ENCODE measurements at regions not wholly inside any gene's neighbourhood (a gene's known extent, or its start where the extent isn't known, plus 50 kb on each side); places are given as distances from the start of the nearest gene placed in this dataset.

DNA sequence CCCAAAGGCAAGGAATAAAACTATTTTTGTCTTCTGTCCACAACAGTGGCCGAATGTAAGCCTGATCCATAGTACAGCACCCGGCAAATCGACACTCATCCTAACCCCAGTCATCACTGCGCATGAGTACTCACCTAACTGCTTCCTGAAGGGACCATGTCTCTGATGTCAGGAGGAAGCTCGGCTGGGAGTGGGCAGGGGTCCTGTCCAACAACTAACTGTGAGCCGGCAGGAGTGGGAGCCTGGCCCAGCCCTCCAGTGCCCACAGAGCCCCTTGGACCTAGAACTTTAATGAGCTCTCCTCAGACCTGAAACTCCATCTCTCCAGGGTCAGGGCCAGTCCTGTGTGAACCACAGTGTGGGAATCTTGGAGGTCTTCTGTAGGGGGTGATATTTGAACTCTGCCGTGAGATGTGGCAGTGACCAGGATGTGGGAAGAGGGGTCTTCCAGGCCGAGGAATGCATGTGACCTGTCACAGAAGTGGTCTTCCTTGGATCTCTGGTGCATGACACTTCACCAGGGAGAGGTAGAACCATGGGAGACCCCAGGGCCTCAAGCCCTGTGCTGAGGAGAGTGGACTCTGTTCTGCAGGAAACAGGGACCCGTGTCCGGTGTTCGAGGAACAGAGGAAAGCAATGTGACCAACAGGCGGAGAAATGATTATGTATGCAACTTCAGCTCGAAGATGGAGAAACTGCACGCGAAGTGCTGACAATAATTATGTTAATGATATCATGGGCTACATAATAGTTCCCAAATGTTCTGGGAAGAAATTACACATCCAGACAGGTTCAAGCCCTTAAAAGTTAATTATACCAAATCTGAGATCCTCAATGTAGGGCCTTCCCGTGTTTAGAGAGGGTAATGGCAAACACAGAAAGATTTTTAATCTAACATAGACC, 240.1 kb upstream of the HDAC4 start:
- DNase-seq: no peak

DNA sequence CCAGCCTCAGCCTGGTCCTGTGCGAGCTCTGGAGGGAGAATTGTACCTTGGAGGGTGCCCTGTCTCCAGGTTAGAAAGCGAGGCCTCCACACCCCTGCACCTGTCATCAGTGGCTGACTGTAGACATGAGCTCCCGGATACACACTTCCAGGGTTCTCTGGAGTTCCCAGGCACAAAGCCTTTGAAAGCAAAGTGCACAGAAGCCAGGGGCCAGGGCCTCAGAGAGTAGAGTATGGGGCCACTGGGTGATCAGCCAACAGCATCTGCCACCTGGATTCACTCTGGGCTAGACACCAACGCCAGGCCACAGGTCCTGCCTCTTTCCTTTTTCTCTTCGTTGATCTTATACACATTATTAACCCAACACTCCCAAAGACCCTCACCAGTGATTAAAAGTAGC, 239.4 kb upstream of the HDAC4 start:
- no peak for DNase-seq

DNA sequence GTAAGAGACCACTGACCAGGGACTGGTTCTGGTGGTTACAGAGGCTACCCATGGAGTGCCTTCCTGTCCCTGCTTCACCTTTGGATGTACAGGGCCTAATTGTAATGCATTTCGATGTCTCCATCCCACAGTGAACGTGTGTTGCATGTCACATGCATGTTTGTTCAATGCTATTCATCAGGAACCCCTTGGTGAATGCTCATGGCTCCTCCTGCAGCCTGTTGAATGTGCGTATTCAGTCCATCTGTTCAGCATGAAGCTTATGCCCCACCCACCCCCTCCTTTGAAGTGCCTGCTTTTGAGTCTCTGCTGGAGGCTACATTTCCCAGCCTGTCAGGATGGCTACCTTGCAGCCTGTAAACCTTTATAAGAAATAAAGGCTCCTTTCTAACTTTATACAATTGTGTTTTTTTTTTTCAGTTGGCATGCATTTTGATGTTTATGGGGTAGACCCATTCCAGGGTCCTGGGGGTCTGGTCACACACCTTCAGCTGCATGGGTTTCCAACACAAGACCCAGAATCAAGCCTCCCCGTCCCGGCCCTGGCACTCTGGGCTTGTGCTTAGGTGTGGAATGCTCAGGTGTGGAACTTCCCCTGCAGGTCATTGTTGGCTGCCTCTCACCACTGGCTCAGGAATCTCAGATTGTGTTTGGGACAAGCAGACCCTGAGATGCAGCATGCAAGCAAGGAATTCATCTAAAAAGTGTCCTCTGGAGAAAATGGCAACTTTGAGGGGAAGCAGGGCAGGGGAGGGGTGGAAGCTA, 238.8 kb upstream of the HDAC4 start:
- no peak for DNase-seq

DNA sequence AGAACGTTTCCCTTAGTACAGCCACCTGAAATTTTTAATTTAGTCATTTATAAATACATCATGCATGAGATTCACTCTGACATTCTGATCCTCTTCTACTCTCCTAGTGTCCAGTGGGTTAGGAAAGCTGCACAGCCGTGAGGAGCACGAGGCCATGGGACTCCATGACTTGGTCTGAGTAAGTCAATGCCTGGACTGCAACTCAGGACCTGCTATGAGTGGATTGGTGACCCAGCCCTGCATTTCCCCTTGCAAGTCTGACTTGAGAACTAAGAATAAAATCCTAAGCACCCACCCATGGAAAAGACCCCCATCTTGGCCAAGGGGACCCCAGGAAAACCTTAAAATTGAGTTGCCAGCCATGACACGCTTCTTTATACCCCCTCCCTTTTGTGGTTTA, 237.6 kb upstream of the HDAC4 start:
- no peak for DNase-seq

DNA sequence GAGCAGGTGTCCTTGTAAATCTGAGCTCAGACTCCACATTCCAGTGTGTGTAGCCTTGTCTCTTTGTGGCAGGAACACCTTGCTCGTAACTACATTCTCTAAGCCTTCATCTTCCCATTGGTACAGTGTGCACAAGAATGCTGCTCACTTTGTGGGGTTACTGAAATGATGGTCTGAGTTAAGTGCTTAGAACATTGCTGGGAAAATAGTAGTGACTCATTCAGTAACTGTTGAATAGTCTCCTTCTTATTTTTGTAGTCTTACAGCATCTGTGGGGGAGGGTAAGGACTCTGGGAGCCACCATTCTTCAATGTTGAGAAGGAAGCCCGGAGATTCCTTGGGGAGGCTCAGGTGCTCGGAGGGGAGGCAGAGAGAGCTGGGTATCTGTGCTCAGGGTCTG, 236.0 kb upstream of the HDAC4 start:
- no peak for DNase-seq

DNA sequence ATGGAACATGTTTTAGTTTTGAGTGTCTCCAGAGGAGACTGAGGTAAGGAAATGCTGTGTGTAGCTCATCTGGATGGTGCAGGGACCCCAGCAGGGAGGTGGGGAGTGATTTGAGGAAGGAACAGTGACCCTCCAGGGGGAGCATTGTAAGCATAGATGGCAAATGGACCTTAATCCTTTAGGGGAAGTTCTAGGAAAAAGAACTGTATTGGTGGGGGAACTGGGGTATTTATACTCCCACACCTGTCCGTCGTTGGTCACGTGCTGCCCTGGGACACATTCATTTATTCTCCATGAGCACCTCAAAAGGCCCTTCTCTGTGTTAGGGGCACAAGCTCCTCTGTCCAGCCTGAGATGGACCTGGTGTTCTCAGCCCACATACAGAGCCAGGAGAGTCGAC, 233.9 kb upstream of the HDAC4 start:
- no peak for DNase-seq

DNA sequence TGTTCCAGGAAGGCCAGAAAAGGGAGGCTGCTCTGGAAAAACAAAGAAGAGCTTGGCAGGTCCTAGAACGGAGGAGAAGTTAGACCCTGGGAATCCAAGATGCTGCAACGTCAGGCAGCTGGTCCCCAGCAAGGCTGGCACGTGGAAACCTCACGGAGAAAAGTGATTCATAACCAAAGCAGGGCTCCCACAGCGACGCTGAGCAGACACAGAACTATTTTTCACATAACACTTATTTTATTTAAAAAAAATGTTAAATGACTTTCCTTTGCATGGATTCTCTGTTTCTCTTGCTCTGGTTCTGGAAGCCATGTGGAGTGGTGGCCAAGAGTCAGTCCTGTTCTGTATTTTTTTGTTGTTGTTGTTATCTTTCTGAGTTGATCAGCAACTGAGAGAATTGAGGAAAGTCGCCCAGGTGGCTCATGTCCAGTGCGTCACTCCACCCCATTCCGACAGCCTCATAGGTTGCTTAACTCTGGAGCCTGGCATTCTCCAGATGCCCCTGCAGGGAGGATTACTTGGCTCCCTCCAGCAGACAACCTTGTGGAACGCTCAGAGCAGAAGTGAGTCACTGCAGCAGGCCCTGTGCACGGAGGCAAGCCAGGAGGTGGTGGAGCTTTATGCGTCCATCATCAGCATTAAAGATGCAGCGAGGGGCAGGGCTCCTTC, 229.9 kb upstream of the HDAC4 start:
- DNase-seq: no peak

DNA sequence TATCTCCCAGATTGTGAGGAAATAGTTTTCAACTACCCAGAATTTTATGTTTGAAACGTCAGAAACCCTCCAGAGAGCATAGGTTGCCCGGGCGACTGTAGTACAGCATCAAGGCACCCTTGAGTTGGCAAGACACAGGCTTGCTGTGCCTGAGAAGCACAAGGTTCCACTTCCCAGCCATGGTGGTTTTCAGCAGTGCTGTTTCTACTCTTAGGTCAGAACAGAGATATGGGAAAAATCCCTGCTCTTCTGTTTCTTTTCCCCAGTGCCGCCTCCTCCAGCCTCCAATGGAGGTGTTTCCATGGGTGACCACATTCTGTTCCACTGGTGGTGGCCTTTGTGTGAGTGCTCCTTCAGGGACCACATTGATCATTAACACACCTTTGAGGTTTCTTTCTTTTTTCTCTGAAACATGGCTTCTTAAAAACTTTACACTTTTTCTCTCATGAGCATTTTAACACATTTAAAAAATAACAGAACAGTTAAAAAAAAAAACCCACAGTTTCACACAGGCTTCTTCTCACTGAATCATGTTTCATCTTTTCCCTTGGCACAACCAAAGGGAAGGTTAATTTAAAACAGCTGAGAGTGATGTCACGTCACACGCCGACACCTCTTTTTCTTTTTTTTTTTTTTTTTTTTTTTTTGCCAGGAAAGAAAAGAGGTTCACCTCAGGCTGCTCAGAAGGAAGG, 229.3 kb upstream of the HDAC4 start:
- DNase-seq: no peak

DNA sequence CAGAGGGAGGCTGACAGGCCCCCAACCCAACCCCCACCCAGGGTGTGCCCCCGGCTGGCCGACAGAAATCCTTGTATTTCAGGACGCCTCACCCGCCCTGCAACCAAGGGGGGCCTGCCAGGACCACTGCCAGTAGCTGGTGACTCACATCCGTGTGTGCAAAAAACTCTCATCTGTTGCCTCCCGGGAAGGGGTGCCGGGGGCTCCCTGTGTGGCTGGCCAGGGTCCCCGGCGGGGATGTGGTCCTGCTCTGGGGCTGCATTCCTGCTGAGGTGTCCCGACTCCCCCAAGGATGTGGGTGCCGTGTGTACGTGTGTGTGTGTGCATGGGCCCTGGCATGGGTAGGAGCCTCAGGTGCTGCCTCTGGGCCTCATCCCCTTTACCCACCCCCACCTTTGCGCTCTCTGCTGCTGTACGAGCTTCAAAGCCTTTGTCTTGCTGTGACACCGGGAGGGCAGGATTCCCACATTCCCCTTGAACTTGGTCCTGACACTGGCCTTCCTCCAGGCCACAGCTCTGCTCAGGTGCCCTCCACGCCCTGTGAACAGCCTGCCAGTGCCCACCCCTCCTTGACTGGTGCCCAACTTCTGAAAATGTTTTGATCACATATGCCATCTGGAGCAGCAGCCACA, 226.3 kb upstream of the HDAC4 start:
- no peak for DNase-seq

DNA sequence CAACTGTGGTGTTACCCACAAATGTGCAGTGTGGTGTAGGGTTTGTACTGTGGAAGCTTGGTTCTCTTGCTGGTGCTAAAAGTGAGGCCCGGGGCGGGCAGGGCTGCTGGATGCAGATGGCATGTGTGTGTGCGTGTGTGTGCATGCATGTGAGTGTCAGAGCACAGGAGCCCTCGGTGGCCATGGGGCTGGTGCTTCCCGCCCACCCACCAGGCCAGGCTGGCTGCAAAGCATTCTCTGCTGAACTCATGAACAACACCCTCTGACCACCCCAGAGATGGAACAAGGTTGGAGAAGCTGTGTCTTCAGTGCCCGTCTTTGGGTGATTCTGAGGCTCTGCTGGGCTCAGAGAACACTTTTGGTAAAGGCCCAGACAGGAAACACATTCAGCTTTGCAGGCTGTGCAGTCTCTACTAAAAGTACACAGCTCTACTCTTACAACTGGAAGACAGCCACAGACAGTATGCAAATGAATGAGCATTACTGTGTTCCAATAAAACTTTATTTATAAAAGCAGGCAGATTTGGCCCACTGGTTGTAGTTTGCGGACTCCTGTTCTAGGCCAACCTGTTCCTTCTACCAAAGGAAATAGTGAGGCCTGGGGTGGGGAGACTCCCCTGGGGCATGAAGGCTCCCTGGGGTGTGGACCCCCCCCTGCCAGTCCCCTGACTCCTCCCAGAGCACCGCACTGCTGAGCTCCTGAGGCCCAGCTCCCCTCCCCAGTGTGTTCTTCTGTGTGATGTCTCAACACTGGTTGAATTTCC, 225.3 kb upstream of the HDAC4 start:
- no peak for DNase-seq

DNA sequence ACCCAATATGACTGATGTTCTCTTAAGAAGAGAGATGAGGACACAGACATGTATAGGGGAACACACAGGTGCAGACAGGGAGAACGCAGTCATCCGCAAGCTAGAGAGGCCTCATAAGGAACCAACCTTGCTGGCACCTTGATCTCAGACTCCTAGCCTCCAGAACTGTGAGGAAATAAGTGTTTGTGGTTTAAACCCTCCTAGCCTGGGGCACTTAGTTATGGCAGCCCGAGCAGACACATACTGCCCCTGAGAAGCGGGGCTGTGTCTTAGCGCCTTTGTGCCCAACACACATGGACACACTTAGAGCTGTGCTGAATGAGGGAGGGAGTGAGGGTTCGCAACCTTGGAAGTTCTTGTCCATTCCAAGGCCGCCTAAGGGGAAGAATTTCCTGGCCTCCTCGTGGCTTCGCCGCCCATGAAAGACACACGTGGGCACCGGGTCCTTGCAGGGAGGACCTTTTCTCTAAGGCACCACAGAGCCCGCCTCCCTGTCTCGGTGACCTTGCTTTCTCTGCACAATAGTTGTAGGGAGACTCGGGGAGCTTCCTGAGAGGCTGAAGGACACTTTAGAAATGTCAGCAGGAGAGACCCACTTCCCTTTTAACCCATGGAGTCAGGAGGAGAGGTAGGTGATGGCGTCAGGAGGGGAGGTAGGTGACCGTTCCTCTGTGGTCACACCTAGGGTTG, 224.5 kb upstream of the HDAC4 start:
- no peak for DNase-seq

DNA sequence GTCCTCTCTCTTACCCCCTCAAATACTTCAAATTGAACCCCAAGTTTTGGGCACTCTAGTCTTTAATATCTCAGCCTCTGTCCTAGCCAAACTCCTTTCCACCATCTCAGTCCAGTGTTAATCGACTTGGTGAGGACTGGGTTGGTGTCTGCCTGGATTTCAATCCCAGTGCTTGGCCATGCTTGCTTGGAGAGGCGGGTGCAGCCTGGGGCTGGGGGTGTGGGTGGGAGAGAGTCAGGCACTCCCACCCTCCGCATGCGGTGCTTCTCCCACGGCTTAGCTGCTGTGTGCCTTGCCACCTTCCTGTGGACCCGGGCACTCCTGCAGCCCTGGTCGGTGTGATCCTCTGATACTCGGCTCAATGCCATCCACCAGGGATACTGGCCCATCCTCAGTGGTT, 220.8 kb upstream of the HDAC4 start:
- DNase-seq: no peak

DNA sequence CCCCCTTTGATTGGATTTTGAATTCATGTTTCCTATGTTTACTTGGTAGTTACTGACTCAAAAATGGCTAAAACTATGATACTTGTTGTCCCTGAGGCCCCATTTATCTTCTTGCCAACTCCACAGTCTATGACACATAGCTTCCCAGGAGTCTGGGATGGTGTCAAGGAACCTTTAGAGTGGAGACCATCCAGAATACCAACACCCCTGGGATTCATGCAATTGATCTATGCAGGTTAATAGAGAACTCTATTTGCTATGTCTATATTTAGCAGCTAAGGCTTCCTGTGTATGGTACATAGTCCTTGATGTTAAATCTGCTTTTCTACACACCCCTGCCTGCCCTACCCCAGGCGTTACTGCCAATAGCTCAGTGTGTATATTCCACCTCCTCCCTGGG, 218.5 kb upstream of the HDAC4 start:
- DNase-seq: no peak

DNA sequence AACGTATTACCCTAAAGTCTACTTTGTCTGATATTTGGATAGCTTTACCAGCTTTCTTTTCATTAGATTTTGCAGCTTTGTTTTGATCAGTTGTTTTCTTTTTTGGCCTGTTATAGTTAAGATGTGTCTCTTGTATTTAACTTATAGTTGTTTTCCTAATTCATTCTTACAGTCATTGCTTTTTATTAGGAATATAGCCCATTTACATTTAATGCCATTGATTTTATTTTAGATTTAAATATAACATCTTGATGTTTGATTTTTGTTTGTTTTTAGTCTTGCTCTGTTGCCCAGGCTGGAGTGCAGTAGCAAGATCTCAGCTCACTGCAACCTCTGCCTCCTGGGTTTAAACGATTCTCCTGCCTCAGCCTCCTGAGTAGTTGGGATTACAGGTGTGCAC, 215.9 kb upstream of the HDAC4 start:
- DNase-seq: no peak

DNA sequence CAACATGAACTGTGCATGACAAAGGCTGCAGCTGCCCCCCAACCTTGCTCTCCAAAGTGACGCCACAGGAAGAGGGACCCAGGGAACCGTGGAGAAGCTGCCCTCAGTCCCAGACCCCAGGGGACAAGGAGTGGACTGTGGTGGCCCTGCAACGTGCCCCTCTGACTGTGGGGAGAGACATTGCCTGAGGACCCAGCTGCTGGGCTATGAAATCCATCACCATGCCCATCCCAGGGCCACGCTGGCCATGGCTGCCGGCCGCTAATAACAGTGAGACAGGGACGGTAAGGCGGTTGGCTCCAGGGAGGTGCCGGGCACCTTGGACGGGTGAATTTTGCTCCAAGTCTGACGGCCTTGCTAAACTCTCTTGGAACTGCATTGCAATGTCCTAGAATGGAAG, 211.3 kb upstream of the HDAC4 start:
- DNase-seq: no peak

DNA sequence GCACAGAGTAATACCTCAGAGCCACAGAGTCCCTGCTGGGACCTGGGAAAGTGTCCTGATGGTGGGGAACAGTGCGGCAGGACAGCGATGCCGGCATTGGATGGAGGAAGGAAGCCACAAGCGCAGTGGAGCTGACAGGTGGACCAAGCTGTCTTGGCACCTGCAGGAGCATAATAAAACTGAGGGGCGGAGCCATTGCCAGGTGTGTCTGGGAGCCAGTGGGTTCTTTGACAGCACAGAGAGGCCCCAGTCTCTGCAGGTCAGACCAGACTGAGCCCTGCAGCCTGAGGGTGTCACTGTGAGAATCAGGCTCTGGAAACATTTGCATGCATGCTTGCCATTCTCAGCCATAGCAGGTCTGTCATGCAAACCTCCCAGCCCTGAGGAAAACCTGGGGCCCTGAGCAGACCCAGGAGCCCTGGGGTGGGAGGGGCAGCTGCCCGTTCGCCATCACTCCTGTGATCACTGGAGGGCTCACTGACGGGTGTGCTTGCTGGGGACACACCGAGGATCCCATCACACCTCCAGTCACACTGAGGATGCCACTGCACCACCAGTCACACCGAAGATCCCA, 210.5 kb upstream of the HDAC4 start:
- DNase-seq: no peak

DNA sequence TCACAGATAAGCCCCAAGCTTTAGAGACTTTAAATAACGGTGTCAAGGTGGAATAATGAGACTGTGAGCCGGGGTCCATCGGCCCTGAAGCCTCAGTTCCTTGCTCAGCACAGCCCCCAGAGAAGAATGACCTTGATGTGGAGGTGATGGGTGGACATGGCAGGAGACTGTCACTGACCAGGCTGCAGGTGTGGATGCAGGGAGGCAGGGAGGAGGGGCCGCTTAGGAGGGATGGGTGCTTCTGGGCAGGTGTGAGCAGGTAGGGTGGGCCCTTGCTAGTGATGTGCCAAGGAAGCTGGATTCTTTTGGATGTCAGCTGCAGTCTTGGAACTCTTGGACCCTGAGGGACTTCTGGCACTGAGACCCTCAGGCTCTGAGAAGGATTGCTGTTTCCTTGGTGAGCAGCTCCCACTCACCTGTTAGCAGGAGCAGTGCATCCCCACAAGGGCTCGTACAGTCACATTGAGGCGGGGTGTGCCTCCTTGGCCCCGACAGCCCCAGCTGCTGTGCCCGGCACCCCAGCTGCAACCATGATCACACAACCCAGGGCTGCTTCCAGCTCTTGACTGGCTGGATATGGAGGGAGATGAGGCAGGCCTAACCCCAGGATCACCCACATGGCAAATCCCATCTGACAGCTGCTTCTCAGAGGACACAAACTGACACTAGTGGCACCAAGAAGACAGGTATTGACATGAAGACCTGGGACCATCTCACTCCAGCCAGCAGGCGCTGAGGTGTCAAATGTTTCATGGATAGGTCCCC, 209.8 kb upstream of the HDAC4 start:
- no peak for DNase-seq

DNA sequence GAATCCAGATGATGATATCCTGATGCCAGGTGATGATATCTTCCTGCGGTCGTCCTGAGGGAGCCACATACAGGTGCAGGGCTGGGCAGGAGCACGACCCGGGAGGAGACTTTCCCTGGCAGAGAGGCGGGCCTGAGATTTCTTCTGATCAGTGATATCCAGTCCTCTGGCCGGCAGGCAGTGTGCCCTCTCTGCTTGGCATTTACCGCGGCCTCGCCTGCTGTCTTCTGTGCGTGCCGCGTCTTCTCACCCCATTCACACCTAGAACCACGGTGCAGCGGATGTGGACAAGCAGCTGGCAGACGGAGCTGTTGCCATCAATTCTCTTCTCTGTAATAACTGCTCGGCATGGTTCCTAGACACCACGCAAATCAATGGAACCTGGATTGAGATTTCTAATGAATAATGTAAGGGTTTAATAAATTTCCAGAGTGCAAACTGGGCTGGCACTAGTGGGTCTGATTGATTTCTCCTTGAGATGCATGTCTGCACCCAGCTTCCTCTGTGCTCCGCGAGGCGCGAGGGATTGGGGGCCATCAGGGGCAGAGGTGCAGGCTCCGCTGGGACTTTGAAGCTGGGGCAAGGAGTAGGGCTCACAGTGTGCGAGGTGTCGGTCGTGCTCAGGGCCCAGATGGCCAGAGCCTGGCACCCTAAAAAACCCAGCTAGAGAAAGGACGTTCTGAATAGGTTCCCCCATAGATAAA, 208.9 kb upstream of the HDAC4 start:
- no peak for DNase-seq

DNA sequence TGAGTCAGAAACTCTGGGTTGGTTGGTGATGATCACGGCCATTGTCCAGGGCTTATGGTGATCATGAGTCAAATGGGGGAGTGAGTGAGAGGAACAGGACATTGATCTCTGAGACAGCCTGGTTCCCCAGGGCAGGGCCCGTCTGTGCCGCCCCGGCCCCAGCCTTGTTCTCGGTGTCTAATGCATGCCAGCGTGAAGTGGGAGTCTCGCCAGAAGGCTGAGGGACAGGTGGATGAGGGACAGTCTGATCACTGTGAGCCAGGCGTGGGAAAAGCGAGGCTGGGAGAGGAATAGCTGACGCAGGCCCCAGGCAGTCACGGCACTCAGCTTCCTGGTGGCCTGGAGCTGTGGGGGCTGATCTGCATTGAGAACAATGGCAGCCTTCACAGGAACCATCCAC, 208.3 kb upstream of the HDAC4 start:
- DNase-seq: no peak
